Sigmoid colon (tissue), 6 donors: ENCODE measurements at regions not wholly inside any gene's neighbourhood (a gene's known extent, or its start where the extent isn't known, plus 50 kb on each side); places are given as distances from the start of the nearest gene placed in this dataset.

Experiments used
- DNase-seq: peaks from one replicate; pipeline ENCODE4 v3.0.0-alpha.2; 2019
- H3K27ac ChIP-seq, 4 donors: fragments of 200-600 bp; sonication (generic); one replicate each; pipeline ENCODE4 v1.5.1; 2016 to 2019; ENCODE audit warnings: mild to moderate bottlenecking in 1 of 4
- H3K27me3 ChIP-seq, 3 donors: fragments of 200-600 bp; sonication (generic); one replicate each; pipeline ENCODE4 v1.5.1; 2019; ENCODE audit warnings: mild to moderate bottlenecking in 1 of 3
- H3K36me3 ChIP-seq, 4 donors: fragments of 200-600 bp; sonication (generic); one replicate each; pipeline ENCODE4 v1.5.1; 2016 to 2019
- H3K4me1 ChIP-seq, 4 donors: fragments of 200-600 bp; sonication (generic); one replicate each; pipeline ENCODE4 v1.5.1; 2017 to 2019
- H3K4me3 ChIP-seq, 4 donors: fragments of 200-600 bp; sonication (generic); one replicate each; pipeline ENCODE4 v1.5.1; 2017 to 2019; ENCODE audit warnings: mild to moderate bottlenecking in 2 of 4, moderate library complexity in 1 of 4
- H3K9me3 ChIP-seq, 4 donors: fragments of 200-600 bp in 3 of 4; sonication (generic) in 3 of 4; one replicate each; pipeline versions ENCODE4 v1.5.1 to v1.6.1; 2013 to 2019
- EP300 ChIP-seq, 4 donors: sonication (generic); formaldehyde crosslinking; IDR thresholded peaks; one replicate each; pipeline ENCODE4 v1.6.1; 2017; ENCODE audit warnings: antibody characterized with exemption in 4 of 4
- POLR2A ChIP-seq, 2 donors: fragments of 450-650 bp; IDR thresholded peaks; one replicate each; pipeline ENCODE4 v1.6.1; 2016; ENCODE audit warnings: antibody characterized with exemption in 2 of 2, mild to moderate bottlenecking in 2 of 2, moderate library complexity in 2 of 2
- POLR2AphosphoS5 ChIP-seq, 4 donors: sonication (generic); formaldehyde crosslinking; IDR thresholded peaks; one replicate each; pipeline ENCODE4 v1.6.1; 2017; ENCODE audit warnings: antibody characterized with exemption in 4 of 4
- WGBS, 2 donors: extraction: QIAGEN DNeasy Blood & Tissue Kit; methylation state at CpG; one replicate each; pipeline ENCODE4 v1.1.7; 2013; 5-methylcytosine and 5-hydroxymethylcytosine counted together
- intact Hi-C: fragments of 100-400 bp; cut with DNase I; formaldehyde crosslinking; loops from one replicate; pipeline ENCODE4 v1.15.1; 2023
- TF ChIP-seq, protein P1 (sequence below), 4 experiments: fragments of 450-650 bp in 3 of 4; fragments of 200-600 bp in 1 of 4; IDR thresholded peaks; one replicate each; pipeline ENCODE4 v1.5.1; 2016 to 2019; ENCODE audit warnings: antibody characterized with exemption in 4 of 4, mild to moderate bottlenecking in 3 of 4, moderate library complexity in 2 of 4
- donor health status: healthy with polysubstance abuse.
- donor health status: healthy.

GRCh38 chr3:168424059-168424734 is 328.5 kb upstream of the GOLIM4 start:
- no peak overlapping the region for H3K4me3 ChIP-seq
- no peaks in the 10 kb centered on the region for H3K9me3 ChIP-seq
- TF ChIP-seq, protein P1, sequence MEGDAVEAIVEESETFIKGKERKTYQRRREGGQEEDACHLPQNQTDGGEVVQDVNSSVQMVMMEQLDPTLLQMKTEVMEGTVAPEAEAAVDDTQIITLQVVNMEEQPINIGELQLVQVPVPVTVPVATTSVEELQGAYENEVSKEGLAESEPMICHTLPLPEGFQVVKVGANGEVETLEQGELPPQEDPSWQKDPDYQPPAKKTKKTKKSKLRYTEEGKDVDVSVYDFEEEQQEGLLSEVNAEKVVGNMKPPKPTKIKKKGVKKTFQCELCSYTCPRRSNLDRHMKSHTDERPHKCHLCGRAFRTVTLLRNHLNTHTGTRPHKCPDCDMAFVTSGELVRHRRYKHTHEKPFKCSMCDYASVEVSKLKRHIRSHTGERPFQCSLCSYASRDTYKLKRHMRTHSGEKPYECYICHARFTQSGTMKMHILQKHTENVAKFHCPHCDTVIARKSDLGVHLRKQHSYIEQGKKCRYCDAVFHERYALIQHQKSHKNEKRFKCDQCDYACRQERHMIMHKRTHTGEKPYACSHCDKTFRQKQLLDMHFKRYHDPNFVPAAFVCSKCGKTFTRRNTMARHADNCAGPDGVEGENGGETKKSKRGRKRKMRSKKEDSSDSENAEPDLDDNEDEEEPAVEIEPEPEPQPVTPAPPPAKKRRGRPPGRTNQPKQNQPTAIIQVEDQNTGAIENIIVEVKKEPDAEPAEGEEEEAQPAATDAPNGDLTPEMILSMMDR (IDR thresholded peaks at IDR 0.05): no peak
- no peak for TF ChIP-seq POLR2A (IDR thresholded peaks at IDR 0.05)
- no peak for TF ChIP-seq POLR2AphosphoS5 (IDR thresholded peaks at IDR 0.05)
- TF ChIP-seq EP300 (IDR thresholded peaks at IDR 0.05): no peak
- intact Hi-C loops: no loop called here
- DNase-seq: no peak
- H3K27ac ChIP-seq: no peak overlapping the region
- no peaks in the 10 kb centered on the region for H3K4me1 ChIP-seq
- H3K27me3 ChIP-seq: no peaks in the 10 kb centered on the region
- WGBS, 2 donors: 56 to 75% methylated on average over 4 of the region's 4 CpGs
- no peaks in the 10 kb centered on the region for H3K36me3 ChIP-seq

GRCh38 chr3:168422843-168423242 is 327.1 kb upstream of the GOLIM4 start:
- Histone ChIP-seq H3K27me3 (no peaks in the 10 kb centered on the region), H3K9me3 (no peaks in the 10 kb centered on the region), H3K4me1 (no peaks in the 10 kb centered on the region), H3K36me3 (no peaks in the 10 kb centered on the region), H3K4me3 (no peak overlapping the region), H3K27ac (no peak overlapping the region)
- 84 to 85% methylated on average over 1 of the region's 1 CpG for WGBS, 2 donors
- no peak for DNase-seq
- intact Hi-C loops: no loop called here
- TF ChIP-seq EP300 (IDR thresholded peaks at IDR 0.05) (no peak), POLR2AphosphoS5 (IDR thresholded peaks at IDR 0.05) (no peak), POLR2A (IDR thresholded peaks at IDR 0.05) (no peak)
- TF ChIP-seq, protein P1 (IDR thresholded peaks at IDR 0.05): no peak

DNA sequence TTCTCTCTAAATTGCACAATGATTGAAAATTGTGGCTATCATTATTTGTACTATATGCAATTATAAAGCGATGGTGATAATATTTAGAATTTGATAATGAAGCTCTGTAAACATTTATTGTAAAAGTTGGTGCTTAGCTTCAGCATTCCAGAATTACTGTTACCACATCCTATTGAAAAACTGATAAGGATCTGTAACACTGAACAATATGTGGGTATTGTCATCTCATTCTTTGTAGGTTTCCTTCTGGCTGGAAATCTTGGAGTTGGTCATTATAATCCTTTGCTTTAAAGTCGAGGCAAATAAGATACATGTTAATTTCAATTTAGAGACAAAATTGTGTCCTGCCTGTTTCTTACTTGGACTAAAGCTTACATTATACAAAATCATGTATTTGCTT is 323.4 kb upstream of the GOLIM4 start:
- no peak for DNase-seq
- H3K9me3 ChIP-seq: no peaks in the 10 kb centered on the region
- intact Hi-C loops: no loop called here
- H3K27ac ChIP-seq: no peak overlapping the region
- WGBS, 2 donors: 69 to 80% methylated on average over 2 of the region's 2 CpGs
- TF ChIP-seq EP300 (IDR thresholded peaks at IDR 0.05): no peak
- TF ChIP-seq POLR2A (IDR thresholded peaks at IDR 0.05): no peak
- TF ChIP-seq, protein P1 (IDR thresholded peaks at IDR 0.05): no peak
- TF ChIP-seq POLR2AphosphoS5 (IDR thresholded peaks at IDR 0.05): no peak
- H3K4me3 ChIP-seq: no peak overlapping the region
- H3K27me3 ChIP-seq: no peaks in the 10 kb centered on the region
- H3K36me3 ChIP-seq: no peaks in the 10 kb centered on the region
- H3K4me1 ChIP-seq: no peaks in the 10 kb centered on the region

DNA sequence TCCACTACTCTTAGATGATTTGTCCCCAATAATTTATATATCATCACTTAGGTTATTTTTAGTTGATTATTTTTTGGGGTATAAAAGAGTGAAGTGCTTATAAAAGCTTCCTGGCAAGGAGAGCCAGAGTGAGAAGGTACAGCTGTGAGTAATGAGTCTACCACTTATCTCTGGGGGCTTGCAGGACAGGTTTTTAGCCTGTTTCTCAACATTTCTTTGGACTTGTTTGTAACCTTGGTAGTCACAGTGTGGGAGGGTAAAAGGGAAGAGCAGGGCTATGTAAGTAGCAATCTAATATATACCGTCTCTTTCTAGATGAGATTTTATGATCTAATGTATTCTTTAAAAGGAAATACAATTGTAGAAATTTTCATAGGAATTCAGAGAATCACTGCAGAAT is 321.3 kb upstream of the GOLIM4 start:
- H3K27me3 ChIP-seq: no peaks in the 10 kb centered on the region
- no peaks in the 10 kb centered on the region for H3K4me1 ChIP-seq
- intact Hi-C loops: no loop called here
- no peak overlapping the region for H3K27ac ChIP-seq
- H3K9me3 ChIP-seq: no peaks in the 10 kb centered on the region
- no peak overlapping the region for H3K4me3 ChIP-seq
- no peak for TF ChIP-seq POLR2A (IDR thresholded peaks at IDR 0.05)
- no peak for TF ChIP-seq POLR2AphosphoS5 (IDR thresholded peaks at IDR 0.05)
- no peak for TF ChIP-seq EP300 (IDR thresholded peaks at IDR 0.05)
- TF ChIP-seq, protein P1 (IDR thresholded peaks at IDR 0.05): no peak
- WGBS, 2 donors: 73 to 77% methylated on average over 1 of the region's 1 CpG
- no peak for DNase-seq
- no peaks in the 10 kb centered on the region for H3K36me3 ChIP-seq

DNA sequence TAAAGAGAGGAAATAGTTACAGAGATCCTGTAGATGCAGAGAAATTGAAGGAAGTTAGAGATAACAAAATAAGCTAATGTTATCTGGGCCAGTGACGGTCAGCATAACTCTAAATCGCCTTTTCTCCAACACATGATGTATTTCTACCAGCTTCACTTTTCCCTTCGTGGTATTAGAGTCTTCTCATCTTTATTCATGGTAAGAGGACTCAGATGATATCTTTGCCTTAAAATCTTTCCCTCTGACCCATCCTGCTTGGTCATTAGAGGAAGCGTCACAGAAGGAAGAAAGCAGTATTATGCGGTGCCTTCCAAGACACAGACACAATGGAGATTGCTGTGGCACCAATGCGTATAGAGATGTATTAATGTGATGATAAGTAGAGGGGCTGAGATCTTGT is 320.7 kb upstream of the GOLIM4 start:
- Histone ChIP-seq H3K36me3 (no peaks in the 10 kb centered on the region), H3K27me3 (no peaks in the 10 kb centered on the region), H3K9me3 (no peaks in the 10 kb centered on the region), H3K27ac (no peak overlapping the region), H3K4me3 (no peak overlapping the region), H3K4me1 (no peaks in the 10 kb centered on the region)
- TF ChIP-seq POLR2A (IDR thresholded peaks at IDR 0.05) (no peak), POLR2AphosphoS5 (IDR thresholded peaks at IDR 0.05) (no peak), EP300 (IDR thresholded peaks at IDR 0.05) (no peak)
- TF ChIP-seq, protein P1 (IDR thresholded peaks at IDR 0.05): no peak
- no peak for DNase-seq
- intact Hi-C loops: no loop called here
- 87 to 88% methylated on average over 6 of the region's 6 CpGs for WGBS, 2 donors
